ENCODE measurements at regions not wholly inside any gene's neighbourhood (a gene's known extent, or its start where the extent isn't known, plus 50 kb on each side); places are given as distances from the start of the nearest gene placed in this dataset.

DNA sequence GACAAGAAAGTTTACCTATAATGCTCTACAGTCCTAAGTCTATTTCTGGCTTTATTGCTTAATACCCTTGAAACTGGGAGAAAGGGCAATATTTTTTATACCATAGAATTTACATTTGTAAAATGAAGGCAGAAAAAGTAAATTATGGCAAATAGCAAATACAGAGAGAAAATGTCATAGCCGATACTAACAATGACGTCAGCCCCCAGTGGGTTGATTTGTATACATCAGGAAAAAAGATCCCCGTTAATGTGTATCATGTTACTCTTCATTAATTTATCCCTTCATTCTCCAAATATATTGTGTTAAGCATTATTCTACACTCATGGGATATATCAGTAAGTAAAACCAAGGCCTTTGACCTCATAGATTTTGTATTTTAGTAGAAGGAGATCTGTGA is 445.1 kb upstream of the SYT1 start:
- Histone ChIP-seq H3K27me3 (ENCODE audit: low read depth) (no peaks in the 10 kb centered on the region), H3K4me3 (no peak overlapping the region), H3K27ac (replicated peaks) (no peak overlapping the region), H3K4me1 (no peaks in the 10 kb centered on the region), H3K9me3 (replicated peaks) (no peaks in the 10 kb centered on the region), H3K36me3 (no peaks in the 10 kb centered on the region)
- TF ChIP-seq, protein P1, sequence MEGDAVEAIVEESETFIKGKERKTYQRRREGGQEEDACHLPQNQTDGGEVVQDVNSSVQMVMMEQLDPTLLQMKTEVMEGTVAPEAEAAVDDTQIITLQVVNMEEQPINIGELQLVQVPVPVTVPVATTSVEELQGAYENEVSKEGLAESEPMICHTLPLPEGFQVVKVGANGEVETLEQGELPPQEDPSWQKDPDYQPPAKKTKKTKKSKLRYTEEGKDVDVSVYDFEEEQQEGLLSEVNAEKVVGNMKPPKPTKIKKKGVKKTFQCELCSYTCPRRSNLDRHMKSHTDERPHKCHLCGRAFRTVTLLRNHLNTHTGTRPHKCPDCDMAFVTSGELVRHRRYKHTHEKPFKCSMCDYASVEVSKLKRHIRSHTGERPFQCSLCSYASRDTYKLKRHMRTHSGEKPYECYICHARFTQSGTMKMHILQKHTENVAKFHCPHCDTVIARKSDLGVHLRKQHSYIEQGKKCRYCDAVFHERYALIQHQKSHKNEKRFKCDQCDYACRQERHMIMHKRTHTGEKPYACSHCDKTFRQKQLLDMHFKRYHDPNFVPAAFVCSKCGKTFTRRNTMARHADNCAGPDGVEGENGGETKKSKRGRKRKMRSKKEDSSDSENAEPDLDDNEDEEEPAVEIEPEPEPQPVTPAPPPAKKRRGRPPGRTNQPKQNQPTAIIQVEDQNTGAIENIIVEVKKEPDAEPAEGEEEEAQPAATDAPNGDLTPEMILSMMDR (IDR thresholded peaks at IDR 0.05; ENCODE audit: borderline replicate concordance), result no peak
- no peak for DNase-seq
- intact Hi-C loops (cut with micrococcal nuclease), result no loop called here

DNA sequence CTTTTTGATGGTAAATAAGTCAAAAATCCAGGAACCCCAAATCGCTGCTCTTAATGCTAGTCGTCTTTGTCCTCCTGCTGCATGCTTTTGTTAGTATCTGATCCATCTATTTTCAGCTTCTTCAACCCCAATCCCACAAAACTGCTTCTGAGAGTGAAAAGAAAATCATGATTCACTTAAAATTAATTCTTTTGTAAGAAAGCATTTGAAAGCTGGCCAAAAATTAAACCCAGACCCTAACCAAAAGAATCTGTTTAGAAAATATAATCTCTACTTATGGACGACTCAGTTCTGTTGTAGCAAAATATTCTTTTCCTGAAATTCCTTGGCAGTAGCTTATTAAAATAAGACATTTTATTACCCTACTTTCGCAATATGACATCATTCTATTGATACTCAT is 443.6 kb upstream of the SYT1 start:
- Histone ChIP-seq H3K9me3 (replicated peaks) (no peaks in the 10 kb centered on the region), H3K36me3 (no peaks in the 10 kb centered on the region), H3K4me1 (no peaks in the 10 kb centered on the region), H3K27me3 (ENCODE audit: low read depth) (no peaks in the 10 kb centered on the region), H3K4me3 (no peak overlapping the region), H3K27ac (replicated peaks) (no peak overlapping the region)
- TF ChIP-seq, protein P1 (IDR thresholded peaks at IDR 0.05; ENCODE audit: borderline replicate concordance), result no peak
- intact Hi-C loops (cut with micrococcal nuclease), result no loop called here
- DNase-seq, result no peak

DNA sequence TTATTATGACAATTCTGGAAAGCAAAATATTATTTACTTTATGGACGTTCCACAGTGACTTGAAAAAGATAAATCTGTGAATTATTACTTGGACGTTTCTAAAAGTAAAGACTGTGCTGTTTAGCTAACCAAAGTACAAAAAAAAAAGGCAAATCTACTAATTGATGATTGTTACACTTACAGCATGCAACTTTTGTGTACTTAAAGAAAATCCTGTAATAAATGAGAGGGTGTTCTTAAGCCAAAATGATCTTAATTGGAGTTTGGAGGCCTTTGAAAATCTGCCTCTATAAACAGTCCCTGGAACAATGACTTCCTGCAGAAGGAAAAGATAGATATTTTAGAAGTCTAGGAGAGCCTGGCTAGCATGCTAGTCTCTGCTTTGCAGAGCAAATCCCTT is 434.0 kb upstream of the SYT1 start:
- no peaks in the 10 kb centered on the region for H3K36me3 ChIP-seq
- H3K27ac ChIP-seq (replicated peaks), result no peak overlapping the region
- TF ChIP-seq, protein P1 (IDR thresholded peaks at IDR 0.05; ENCODE audit: borderline replicate concordance), result no peak
- no peaks in the 10 kb centered on the region for H3K4me1 ChIP-seq
- H3K27me3 ChIP-seq (ENCODE audit: low read depth), result no peaks in the 10 kb centered on the region
- intact Hi-C loops (cut with micrococcal nuclease), result no loop called here
- no peak overlapping the region for H3K4me3 ChIP-seq
- H3K9me3 ChIP-seq (replicated peaks), result peaks cover 29% of the 10 kb centered on the region
- DNase-seq, result no peak

DNA sequence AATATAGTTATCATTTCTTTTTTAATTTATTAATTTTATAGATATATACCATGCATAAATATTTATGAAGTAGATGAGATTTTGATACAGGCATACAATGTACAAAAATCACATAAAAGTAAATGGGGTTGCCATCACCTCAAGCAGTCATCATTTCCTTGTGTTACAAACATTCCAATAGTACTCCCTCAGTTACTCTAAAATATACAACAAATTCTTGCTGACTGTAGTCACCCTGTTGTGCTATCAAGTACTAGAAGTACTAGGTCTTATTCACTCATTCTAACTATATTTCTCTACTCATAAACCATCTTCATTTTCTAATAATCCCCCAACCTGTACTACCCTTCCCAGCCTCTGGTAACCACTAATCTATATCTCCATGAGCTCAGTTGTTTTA is 432.6 kb upstream of the SYT1 start:
- no peaks in the 10 kb centered on the region for H3K27me3 ChIP-seq (ENCODE audit: low read depth)
- peaks cover 41% of the 10 kb centered on the region for H3K9me3 ChIP-seq (replicated peaks)
- no peaks in the 10 kb centered on the region for H3K4me1 ChIP-seq
- no peak overlapping the region for H3K4me3 ChIP-seq
- no peak for DNase-seq
- no peaks in the 10 kb centered on the region for H3K36me3 ChIP-seq
- no peak overlapping the region for H3K27ac ChIP-seq (replicated peaks)
- TF ChIP-seq, protein P1 (IDR thresholded peaks at IDR 0.05; ENCODE audit: borderline replicate concordance), result no peak
- intact Hi-C loops (cut with micrococcal nuclease), result no loop called here

DNA sequence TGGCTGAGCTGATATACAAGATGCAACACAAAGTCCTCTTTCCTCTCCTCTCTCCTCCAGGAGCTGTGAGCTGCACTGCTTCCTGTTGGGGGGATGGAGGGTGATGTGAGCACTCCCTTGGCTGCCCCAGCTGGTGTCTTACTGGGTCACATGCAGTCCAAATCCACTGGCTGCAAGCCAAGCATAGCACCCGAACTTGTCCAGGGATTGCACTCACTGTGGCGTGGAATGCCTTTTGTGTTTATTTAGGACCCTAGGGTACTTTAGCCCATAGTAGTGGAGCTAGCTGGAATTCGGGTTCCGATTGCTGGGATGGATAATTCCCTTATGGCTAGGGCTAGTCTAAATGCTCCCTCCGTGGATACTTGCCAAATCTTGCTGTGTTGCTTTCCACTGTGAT is 424.9 kb upstream of the SYT1 start:
- Histone ChIP-seq H3K4me1 (no peaks in the 10 kb centered on the region), H3K27ac (replicated peaks) (no peak overlapping the region), H3K4me3 (no peak overlapping the region), H3K9me3 (replicated peaks) (peaks cover 46% of the 10 kb centered on the region), H3K27me3 (ENCODE audit: low read depth) (no peaks in the 10 kb centered on the region), H3K36me3 (no peaks in the 10 kb centered on the region)
- intact Hi-C loops (cut with micrococcal nuclease), result no loop called here
- TF ChIP-seq, protein P1 (IDR thresholded peaks at IDR 0.05; ENCODE audit: borderline replicate concordance), result no peak
- no peak for DNase-seq
